ENCODE measurements at regions not wholly inside any gene's neighbourhood (a gene's known extent, or its start where the extent isn't known, plus 50 kb on each side); places are given as distances from the start of the nearest gene placed in this dataset.

DNA sequence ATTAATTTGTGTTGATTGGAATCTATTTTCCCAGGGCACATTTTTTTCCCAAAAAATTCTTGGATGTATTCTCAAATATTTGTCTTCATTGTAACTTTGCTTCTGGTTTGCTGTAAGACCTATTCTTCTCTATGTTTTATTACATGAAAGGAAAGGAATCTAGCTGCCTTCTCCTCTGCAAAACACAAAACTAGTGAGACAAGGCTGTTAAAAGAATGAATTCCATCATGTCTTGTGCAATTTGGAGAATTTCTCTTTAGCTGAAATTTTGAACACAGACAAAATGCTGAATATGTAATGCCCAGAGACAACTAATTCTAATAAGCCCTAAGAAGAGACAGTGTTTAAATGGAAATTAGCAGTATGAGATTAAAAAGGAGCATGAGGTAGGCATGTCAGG is 275.9 kb downstream of the CDH20 start:
- no peak for DNase-seq

- DNase-seq = no peak
Measured at GRCh38 chr18:61608316-61608715, 275.1 kb downstream of the CDH20 start.

- no peak for DNase-seq
Measured at GRCh38 chr18:61607867-61608266, 274.6 kb downstream of the CDH20 start.

DNA sequence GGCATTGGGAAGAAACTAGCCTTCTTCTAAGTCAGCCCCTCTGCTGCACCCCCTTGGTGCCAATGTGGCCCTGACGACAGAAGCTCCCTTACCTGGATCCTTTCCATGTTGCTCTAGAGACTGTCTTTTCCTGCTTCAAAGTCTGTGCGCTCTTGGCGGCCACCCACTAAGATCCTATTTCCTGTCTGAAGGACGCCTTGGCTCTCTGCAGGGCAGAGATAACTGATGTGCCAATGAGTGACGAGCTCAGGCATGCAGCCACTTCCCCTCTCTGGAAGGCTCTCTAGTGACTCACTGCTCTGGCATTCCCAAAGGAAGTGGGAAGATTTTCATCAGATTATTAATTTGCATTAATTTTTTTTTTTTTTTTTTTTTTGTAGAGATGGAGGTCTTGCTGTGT is 273.5 kb downstream of the CDH20 start:
- DNase-seq = peak; percentile 83

GRCh38 chr18:61606068-61606660 is 272.9 kb downstream of the CDH20 start:
- no peak for DNase-seq

- peak; percentile 32 for DNase-seq
Measured at GRCh38 chr18:61605376-61606067, 272.3 kb downstream of the CDH20 start.

All from OCI-M1 (cell line).